ENCODE measurements at regions not wholly inside any gene's neighbourhood (a gene's known extent, or its start where the extent isn't known, plus 50 kb on each side); places are given as distances from the start of the nearest gene placed in this dataset.

DNA sequence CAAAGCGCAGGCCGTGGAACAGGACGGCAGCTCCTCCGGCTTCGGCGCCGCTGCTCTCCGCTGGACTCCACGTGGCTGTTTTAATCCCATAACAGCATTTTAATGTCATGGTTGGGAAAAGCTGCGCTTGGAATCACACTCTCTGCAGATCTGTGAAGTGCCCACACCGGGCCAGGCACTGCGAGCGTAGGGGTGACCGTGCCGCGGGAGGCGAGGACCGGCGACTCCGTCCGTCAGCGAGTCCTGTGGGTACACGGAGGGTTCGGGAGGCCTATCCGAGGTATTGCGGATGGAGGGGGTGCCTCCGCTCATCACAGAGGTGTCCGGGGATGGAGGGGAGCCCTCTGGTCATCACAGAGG lies 198.0 kb upstream of the SALL3 start:
- Histone ChIP-seq H3K4me1 (ENCODE audit: control insufficient read depth, extremely low read depth, insufficient read depth, low read length) (no peaks in the 10 kb centered on the region), H3K9me1 (ENCODE audit: control insufficient read depth, extremely low read depth, insufficient read depth, low read length) (no peaks in the 10 kb centered on the region), H3K4me3 (ENCODE audit: control insufficient read depth in 2 of 3, extremely low read depth in 1 of 3, insufficient read depth in 2 of 3, low read depth in 1 of 3, low read length in 3 of 3) (no peak overlapping the region), H2AFZ (ENCODE audit: control insufficient read depth, low read length) (no peak overlapping the region), H3K79me2 (ENCODE audit: control insufficient read depth, insufficient read depth, low read length) (no peaks in the 10 kb centered on the region), H4K20me1 (ENCODE audit: control insufficient read depth, extremely low read depth, insufficient read depth, low read length) (no peaks in the 10 kb centered on the region), H3K4me2 (ENCODE audit: control insufficient read depth, extremely low read depth, insufficient read depth, low read depth, low read length) (no peak overlapping the region), H3K27me3 (ENCODE audit: control insufficient read depth, extremely low read depth, insufficient read depth, low read length) (no peaks in the 10 kb centered on the region), H3K9ac (ENCODE audit: control insufficient read depth, extremely low read depth, insufficient read depth, low read length) (no peak overlapping the region), H3K27ac (ENCODE audit: control insufficient read depth, insufficient read depth, low read length) (no peak overlapping the region), H3K9me3 (ENCODE audit: control insufficient read depth, low read depth, low read length) (peaks cover 9% of the 10 kb centered on the region), H3K36me3 (ENCODE audit: control insufficient read depth in 2 of 2, extremely low read depth in 1 of 2, insufficient read depth in 2 of 2, low read length in 2 of 2) (no peaks in the 10 kb centered on the region)
- dilution Hi-C loops (cut with MboI; ENCODE audit: extremely low pct_ligation_motif_present, low sequenced_read_pairs), result no loop called here
- FAIRE-seq (no peak), DNase-seq (ENCODE audit: low read depth, low spot score) (no peak)
- no peak for TF ChIP-seq EZH2 (IDR thresholded peaks at IDR 0.05; ENCODE audit: low read length)
- TF ChIP-seq, protein P1, sequence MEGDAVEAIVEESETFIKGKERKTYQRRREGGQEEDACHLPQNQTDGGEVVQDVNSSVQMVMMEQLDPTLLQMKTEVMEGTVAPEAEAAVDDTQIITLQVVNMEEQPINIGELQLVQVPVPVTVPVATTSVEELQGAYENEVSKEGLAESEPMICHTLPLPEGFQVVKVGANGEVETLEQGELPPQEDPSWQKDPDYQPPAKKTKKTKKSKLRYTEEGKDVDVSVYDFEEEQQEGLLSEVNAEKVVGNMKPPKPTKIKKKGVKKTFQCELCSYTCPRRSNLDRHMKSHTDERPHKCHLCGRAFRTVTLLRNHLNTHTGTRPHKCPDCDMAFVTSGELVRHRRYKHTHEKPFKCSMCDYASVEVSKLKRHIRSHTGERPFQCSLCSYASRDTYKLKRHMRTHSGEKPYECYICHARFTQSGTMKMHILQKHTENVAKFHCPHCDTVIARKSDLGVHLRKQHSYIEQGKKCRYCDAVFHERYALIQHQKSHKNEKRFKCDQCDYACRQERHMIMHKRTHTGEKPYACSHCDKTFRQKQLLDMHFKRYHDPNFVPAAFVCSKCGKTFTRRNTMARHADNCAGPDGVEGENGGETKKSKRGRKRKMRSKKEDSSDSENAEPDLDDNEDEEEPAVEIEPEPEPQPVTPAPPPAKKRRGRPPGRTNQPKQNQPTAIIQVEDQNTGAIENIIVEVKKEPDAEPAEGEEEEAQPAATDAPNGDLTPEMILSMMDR (optimal IDR thresholded peaks at IDR 0.05 in 1 of 3, IDR thresholded peaks at IDR 0.05 in 1 of 3, conservative IDR thresholded peaks at IDR 0.05 in 1 of 3; ENCODE audit: extremely low read depth in 1 of 3, insufficient read depth in 2 of 3, low read length in 3 of 3), result no peak

DNA sequence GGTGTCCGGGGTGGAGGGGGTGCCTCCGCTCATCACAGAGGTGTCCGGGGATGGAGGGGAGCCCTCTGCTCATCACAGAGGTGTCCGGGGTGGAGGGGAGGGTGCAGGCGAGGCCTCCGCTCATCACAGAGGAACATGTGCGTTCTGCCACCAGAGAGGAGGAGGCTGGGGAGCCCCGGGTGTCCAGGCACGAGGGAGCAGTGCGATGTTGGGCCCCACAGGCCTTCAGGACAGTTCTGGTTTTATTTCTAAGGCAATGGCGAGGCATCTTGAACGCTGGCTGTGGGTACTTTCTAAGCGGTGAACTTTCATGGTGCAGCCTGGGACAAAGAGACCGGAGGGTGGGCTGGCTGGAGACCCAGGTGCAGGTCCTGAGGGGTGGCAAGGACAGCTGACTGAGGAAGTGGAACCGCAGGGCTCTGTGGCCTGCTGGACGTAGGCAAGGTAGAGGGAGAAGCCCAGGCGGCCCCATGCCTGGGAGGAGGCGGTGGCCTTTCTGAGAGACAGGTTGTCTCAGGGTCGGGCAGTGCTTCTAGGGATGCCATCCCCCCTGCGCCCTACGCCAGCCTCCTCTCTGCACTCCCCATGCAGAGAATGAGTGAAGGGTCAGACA lies 196.6 kb upstream of the SALL3 start:
- no peak overlapping the region for H3K4me3 ChIP-seq (ENCODE audit: control insufficient read depth in 2 of 3, extremely low read depth in 1 of 3, insufficient read depth in 2 of 3, low read depth in 1 of 3, low read length in 3 of 3)
- H3K79me2 ChIP-seq (ENCODE audit: control insufficient read depth, insufficient read depth, low read length), result no peaks in the 10 kb centered on the region
- H3K27ac ChIP-seq (ENCODE audit: control insufficient read depth, insufficient read depth, low read length), result no peak overlapping the region
- no peaks in the 10 kb centered on the region for H4K20me1 ChIP-seq (ENCODE audit: control insufficient read depth, extremely low read depth, insufficient read depth, low read length)
- DNase-seq (ENCODE audit: low read depth, low spot score) (no peak), FAIRE-seq (no peak)
- H3K9me1 ChIP-seq (ENCODE audit: control insufficient read depth, extremely low read depth, insufficient read depth, low read length), result no peaks in the 10 kb centered on the region
- no peak overlapping the region for H3K9ac ChIP-seq (ENCODE audit: control insufficient read depth, extremely low read depth, insufficient read depth, low read length)
- no peaks in the 10 kb centered on the region for H3K27me3 ChIP-seq (ENCODE audit: control insufficient read depth, extremely low read depth, insufficient read depth, low read length)
- H3K4me1 ChIP-seq (ENCODE audit: control insufficient read depth, extremely low read depth, insufficient read depth, low read length), result no peaks in the 10 kb centered on the region
- dilution Hi-C loops (cut with MboI; ENCODE audit: extremely low pct_ligation_motif_present, low sequenced_read_pairs), result no loop called here
- no peaks in the 10 kb centered on the region for H3K36me3 ChIP-seq (ENCODE audit: control insufficient read depth in 2 of 2, extremely low read depth in 1 of 2, insufficient read depth in 2 of 2, low read length in 2 of 2)
- no peak for TF ChIP-seq EZH2 (IDR thresholded peaks at IDR 0.05; ENCODE audit: low read length)
- TF ChIP-seq, protein P1 (optimal IDR thresholded peaks at IDR 0.05 in 1 of 3, IDR thresholded peaks at IDR 0.05 in 1 of 3, conservative IDR thresholded peaks at IDR 0.05 in 1 of 3; ENCODE audit: extremely low read depth in 1 of 3, insufficient read depth in 2 of 3, low read length in 3 of 3), result no peak
- no peak overlapping the region for H3K4me2 ChIP-seq (ENCODE audit: control insufficient read depth, extremely low read depth, insufficient read depth, low read depth, low read length)
- H2AFZ ChIP-seq (ENCODE audit: control insufficient read depth, low read length), result no peak overlapping the region
- peaks cover 10% of the 10 kb centered on the region for H3K9me3 ChIP-seq (ENCODE audit: control insufficient read depth, low read depth, low read length)

Data from keratinocyte (primary cell).